ENCODE measurements at regions not wholly inside any gene's neighbourhood (a gene's known extent, or its start where the extent isn't known, plus 50 kb on each side); places are given as distances from the start of the nearest gene placed in this dataset.

DNA sequence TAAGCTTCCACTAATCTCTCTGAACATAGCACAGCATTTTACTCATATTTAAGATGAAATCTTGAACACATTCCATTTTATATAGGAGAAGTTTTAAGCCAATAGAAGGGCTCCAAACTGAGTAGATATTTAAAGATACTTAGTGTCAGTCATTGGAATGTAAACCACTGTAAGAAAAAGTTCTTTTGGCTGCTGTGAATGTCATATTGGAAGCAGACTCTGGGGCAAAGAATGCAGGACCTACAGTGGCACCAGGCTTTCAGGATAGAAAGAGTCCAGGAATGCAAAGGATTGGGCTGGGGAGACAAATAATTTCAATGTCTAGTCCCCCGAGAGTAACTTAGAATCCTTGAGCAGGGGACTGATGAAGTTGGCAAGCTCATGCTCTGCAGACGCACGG lies 1047.7 kb downstream of the STIM2 start:
- TF ChIP-seq, protein P1, sequence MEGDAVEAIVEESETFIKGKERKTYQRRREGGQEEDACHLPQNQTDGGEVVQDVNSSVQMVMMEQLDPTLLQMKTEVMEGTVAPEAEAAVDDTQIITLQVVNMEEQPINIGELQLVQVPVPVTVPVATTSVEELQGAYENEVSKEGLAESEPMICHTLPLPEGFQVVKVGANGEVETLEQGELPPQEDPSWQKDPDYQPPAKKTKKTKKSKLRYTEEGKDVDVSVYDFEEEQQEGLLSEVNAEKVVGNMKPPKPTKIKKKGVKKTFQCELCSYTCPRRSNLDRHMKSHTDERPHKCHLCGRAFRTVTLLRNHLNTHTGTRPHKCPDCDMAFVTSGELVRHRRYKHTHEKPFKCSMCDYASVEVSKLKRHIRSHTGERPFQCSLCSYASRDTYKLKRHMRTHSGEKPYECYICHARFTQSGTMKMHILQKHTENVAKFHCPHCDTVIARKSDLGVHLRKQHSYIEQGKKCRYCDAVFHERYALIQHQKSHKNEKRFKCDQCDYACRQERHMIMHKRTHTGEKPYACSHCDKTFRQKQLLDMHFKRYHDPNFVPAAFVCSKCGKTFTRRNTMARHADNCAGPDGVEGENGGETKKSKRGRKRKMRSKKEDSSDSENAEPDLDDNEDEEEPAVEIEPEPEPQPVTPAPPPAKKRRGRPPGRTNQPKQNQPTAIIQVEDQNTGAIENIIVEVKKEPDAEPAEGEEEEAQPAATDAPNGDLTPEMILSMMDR (IDR thresholded peaks at IDR 0.05) = no peak
- no peak for TF ChIP-seq POLR2A (IDR thresholded peaks at IDR 0.05)

Measured in heart left ventricle (tissue), 13 donors.